ENCODE measurements at regions not wholly inside any gene's neighbourhood (a gene's known extent, or its start where the extent isn't known, plus 50 kb on each side); places are given as distances from the start of the nearest gene placed in this dataset.
A peak's percentile ranks its signal among the peaks of the same experiment; 100 is the strongest.

GRCh38 chr4:58507079-58507478, 1396.9 kb upstream of the IGFBP7 start:
- TF ChIP-seq, protein P1, sequence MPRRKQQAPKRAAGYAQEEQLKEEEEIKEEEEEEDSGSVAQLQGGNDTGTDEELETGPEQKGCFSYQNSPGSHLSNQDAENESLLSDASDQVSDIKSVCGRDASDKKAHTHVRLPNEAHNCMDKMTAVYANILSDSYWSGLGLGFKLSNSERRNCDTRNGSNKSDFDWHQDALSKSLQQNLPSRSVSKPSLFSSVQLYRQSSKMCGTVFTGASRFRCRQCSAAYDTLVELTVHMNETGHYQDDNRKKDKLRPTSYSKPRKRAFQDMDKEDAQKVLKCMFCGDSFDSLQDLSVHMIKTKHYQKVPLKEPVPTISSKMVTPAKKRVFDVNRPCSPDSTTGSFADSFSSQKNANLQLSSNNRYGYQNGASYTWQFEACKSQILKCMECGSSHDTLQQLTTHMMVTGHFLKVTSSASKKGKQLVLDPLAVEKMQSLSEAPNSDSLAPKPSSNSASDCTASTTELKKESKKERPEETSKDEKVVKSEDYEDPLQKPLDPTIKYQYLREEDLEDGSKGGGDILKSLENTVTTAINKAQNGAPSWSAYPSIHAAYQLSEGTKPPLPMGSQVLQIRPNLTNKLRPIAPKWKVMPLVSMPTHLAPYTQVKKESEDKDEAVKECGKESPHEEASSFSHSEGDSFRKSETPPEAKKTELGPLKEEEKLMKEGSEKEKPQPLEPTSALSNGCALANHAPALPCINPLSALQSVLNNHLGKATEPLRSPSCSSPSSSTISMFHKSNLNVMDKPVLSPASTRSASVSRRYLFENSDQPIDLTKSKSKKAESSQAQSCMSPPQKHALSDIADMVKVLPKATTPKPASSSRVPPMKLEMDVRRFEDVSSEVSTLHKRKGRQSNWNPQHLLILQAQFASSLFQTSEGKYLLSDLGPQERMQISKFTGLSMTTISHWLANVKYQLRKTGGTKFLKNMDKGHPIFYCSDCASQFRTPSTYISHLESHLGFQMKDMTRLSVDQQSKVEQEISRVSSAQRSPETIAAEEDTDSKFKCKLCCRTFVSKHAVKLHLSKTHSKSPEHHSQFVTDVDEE (CRISPR knock-in tag; IDR thresholded peaks at IDR 0.05), result no peak
- TF ChIP-seq ZC3H10 (CRISPR knock-in tag; IDR thresholded peaks at IDR 0.05) (no peak), ARNTL (CRISPR knock-in tag; IDR thresholded peaks at IDR 0.05; ENCODE audit: borderline replicate concordance, low read depth) (no peak), CSDC2 (CRISPR knock-in tag; IDR thresholded peaks at IDR 0.05) (no peak), ZFP30 (CRISPR knock-in tag; IDR thresholded peaks at IDR 0.05) (no peak), POU6F1 (CRISPR knock-in tag; IDR thresholded peaks at IDR 0.05; ENCODE audit: borderline replicate concordance, low read depth) (no peak), RARB (CRISPR knock-in tag; IDR thresholded peaks at IDR 0.05) (no peak), OSR1 (CRISPR knock-in tag; IDR thresholded peaks at IDR 0.05) (no peak), ZFP3 (CRISPR knock-in tag; IDR thresholded peaks at IDR 0.05) (no peak), PPARA (CRISPR knock-in tag; IDR thresholded peaks at IDR 0.05; ENCODE audit: borderline replicate concordance) (no peak), ISL1 (CRISPR knock-in tag; IDR thresholded peaks at IDR 0.05) (no peak)
- TF ChIP-seq, protein P2, sequence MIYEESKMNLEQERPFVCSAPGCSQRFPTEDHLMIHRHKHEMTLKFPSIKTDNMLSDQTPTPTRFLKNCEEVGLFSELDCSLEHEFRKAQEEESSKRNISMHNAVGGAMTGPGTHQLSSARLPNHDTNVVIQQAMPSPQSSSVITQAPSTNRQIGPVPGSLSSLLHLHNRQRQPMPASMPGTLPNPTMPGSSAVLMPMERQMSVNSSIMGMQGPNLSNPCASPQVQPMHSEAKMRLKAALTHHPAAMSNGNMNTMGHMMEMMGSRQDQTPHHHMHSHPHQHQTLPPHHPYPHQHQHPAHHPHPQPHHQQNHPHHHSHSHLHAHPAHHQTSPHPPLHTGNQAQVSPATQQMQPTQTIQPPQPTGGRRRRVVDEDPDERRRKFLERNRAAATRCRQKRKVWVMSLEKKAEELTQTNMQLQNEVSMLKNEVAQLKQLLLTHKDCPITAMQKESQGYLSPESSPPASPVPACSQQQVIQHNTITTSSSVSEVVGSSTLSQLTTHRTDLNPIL (CRISPR knock-in tag; IDR thresholded peaks at IDR 0.05; ENCODE audit: low read depth), result no peak
- TF ChIP-seq, protein P3, sequence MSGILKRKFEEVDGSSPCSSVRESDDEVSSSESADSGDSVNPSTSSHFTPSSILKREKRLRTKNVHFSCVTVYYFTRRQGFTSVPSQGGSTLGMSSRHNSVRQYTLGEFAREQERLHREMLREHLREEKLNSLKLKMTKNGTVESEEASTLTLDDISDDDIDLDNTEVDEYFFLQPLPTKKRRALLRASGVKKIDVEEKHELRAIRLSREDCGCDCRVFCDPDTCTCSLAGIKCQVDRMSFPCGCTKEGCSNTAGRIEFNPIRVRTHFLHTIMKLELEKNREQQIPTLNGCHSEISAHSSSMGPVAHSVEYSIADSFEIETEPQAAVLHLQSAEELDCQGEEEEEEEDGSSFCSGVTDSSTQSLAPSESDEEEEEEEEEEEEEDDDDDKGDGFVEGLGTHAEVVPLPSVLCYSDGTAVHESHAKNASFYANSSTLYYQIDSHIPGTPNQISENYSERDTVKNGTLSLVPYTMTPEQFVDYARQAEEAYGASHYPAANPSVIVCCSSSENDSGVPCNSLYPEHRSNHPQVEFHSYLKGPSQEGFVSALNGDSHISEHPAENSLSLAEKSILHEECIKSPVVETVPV (CRISPR knock-in tag; IDR thresholded peaks at IDR 0.05), result no peak
- TF ChIP-seq, protein P4, sequence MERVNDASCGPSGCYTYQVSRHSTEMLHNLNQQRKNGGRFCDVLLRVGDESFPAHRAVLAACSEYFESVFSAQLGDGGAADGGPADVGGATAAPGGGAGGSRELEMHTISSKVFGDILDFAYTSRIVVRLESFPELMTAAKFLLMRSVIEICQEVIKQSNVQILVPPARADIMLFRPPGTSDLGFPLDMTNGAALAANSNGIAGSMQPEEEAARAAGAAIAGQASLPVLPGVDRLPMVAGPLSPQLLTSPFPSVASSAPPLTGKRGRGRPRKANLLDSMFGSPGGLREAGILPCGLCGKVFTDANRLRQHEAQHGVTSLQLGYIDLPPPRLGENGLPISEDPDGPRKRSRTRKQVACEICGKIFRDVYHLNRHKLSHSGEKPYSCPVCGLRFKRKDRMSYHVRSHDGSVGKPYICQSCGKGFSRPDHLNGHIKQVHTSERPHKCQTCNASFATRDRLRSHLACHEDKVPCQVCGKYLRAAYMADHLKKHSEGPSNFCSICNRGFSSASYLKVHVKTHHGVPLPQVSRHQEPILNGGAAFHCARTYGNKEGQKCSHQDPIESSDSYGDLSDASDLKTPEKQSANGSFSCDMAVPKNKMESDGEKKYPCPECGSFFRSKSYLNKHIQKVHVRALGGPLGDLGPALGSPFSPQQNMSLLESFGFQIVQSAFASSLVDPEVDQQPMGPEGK (CRISPR knock-in tag; IDR thresholded peaks at IDR 0.05; ENCODE audit: borderline replicate concordance), result no peak
- no peak for ATAC-seq

GRCh38 chr4:58502839-58503238, 1392.7 kb upstream of the IGFBP7 start:
- ATAC-seq, result no peak
- TF ChIP-seq, protein P3 (CRISPR knock-in tag; IDR thresholded peaks at IDR 0.05), result peak; percentile 36; the same call in 1 of the 2 replicates
- TF ChIP-seq, protein P2 (CRISPR knock-in tag; IDR thresholded peaks at IDR 0.05; ENCODE audit: low read depth), result peak; percentile 70; the same call in 1 of the 2 replicates
- TF ChIP-seq ISL1 (CRISPR knock-in tag; IDR thresholded peaks at IDR 0.05), result peak; percentile 91
- TF ChIP-seq POU6F1 (CRISPR knock-in tag; IDR thresholded peaks at IDR 0.05; ENCODE audit: borderline replicate concordance, low read depth), result no peak
- no peak for TF ChIP-seq ZNF565 (CRISPR knock-in tag; conservative IDR thresholded peaks at IDR 0.05; ENCODE audit: low read depth)
- no peak for TF ChIP-seq BACH2 (CRISPR knock-in tag; IDR thresholded peaks at IDR 0.05; ENCODE audit: borderline replicate concordance)
- no peak for TF ChIP-seq ZFP30 (CRISPR knock-in tag; IDR thresholded peaks at IDR 0.05)
- TF ChIP-seq RARB (CRISPR knock-in tag; IDR thresholded peaks at IDR 0.05), result no peak
- no peak for TF ChIP-seq TOX (CRISPR knock-in tag; IDR thresholded peaks at IDR 0.05; ENCODE audit: borderline replicate concordance)
- TF ChIP-seq, protein P1 (CRISPR knock-in tag; IDR thresholded peaks at IDR 0.05), result peak; percentile 84; the same call in 1 of the 2 replicates
- peak; percentile 79; the same call in 1 of the 2 replicates for TF ChIP-seq GLIS3 (CRISPR knock-in tag; IDR thresholded peaks at IDR 0.05)
- TF ChIP-seq, protein P4 (CRISPR knock-in tag; IDR thresholded peaks at IDR 0.05; ENCODE audit: borderline replicate concordance), result no peak
- TF ChIP-seq OSR1 (CRISPR knock-in tag; IDR thresholded peaks at IDR 0.05), result no peak
- no peak for TF ChIP-seq CSDC2 (CRISPR knock-in tag; IDR thresholded peaks at IDR 0.05)

Data from SK-N-SH treated with all-trans-retinoic acid at 6 μM for 48 hours (cell line).